DOHH2 (cell line): ENCODE measurements at regions not wholly inside any gene's neighbourhood (a gene's known extent, or its start where the extent isn't known, plus 50 kb on each side); places are given as distances from the start of the nearest gene placed in this dataset.

Source experiments
- H3F3A ChIP-seq: fragments of 200-600 bp; sonication (generic), shearing (Covaris generic); 2 replicates; pipeline ENCODE4 v1.6.0; 2016; ENCODE audit warnings: antibody characterized with exemption, mild to moderate bottlenecking; ENCODE audit not compliant: control insufficient read depth, insufficient read depth
- H3K27ac ChIP-seq: fragments of 200-600 bp; sonication (generic); 2 replicates; pipeline ENCODE4 v1.5.1; 2014; ENCODE audit warnings: low read depth, mild to moderate bottlenecking, low read length, moderate library complexity
- H3K27me3 ChIP-seq: fragments of 200-600 bp; sonication (generic); 2 replicates; pipeline ENCODE4 v1.6.1; 2014; ENCODE audit warnings: mild to moderate bottlenecking, low read length, mixed read lengths; ENCODE audit not compliant: control insufficient read depth
- H3K36me3 ChIP-seq: fragments of 200-600 bp; sonication (generic); 2 replicates; pipeline ENCODE4 v1.6.1; 2014; ENCODE audit warnings: mild to moderate bottlenecking, low read length, moderate library complexity, mixed read lengths; ENCODE audit not compliant: control insufficient read depth
- H3K4me1 ChIP-seq: fragments of 200-600 bp; sonication (generic); 2 replicates; pipeline ENCODE4 v1.6.1; 2014; ENCODE audit warnings: mild to moderate bottlenecking, low read length, mixed read lengths; ENCODE audit not compliant: control insufficient read depth
- H3K4me2 ChIP-seq: fragments of 200-600 bp; sonication (generic); 2 replicates; pipeline ENCODE4 v1.6.0; 2014; ENCODE audit warnings: mild to moderate bottlenecking, low read length, moderate library complexity
- H3K4me3 ChIP-seq: fragments of 200-600 bp; sonication (generic); 2 replicates; pipeline ENCODE4 v1.5.1; 2014; ENCODE audit warnings: mild to moderate bottlenecking, low read length, mixed read lengths
- H3K79me2 ChIP-seq: fragments of 200-600 bp; sonication (generic); 2 replicates; pipeline ENCODE4 v1.6.1; 2014; ENCODE audit warnings: mild to moderate bottlenecking, low read length, mixed read lengths; ENCODE audit not compliant: control insufficient read depth
- H3K9me2 ChIP-seq: fragments of 200-600 bp; sonication (generic); replicated peaks from 2 replicates; pipeline ENCODE4 v1.6.1; 2014; ENCODE audit warnings: mild to moderate bottlenecking, low read length, mixed read lengths; ENCODE audit not compliant: control insufficient read depth
- H3K9me3 ChIP-seq: fragments of 200-600 bp; sonication (generic); 2 replicates; pipeline ENCODE4 v1.6.1; 2014; ENCODE audit warnings: antibody characterized with exemption, low read length, mixed read lengths; ENCODE audit not compliant: control insufficient read depth, insufficient read depth
- H4K20me1 ChIP-seq: fragments of 200-600 bp; sonication (generic); 2 replicates; pipeline ENCODE4 v1.6.0; 2014; ENCODE audit warnings: low read depth, mild to moderate bottlenecking, antibody characterized with exemption, low read length, moderate library complexity; ENCODE audit not compliant: control insufficient read depth, insufficient read depth
- CTCF ChIP-seq: fragments of 200-600 bp; sonication (generic); IDR thresholded peaks from one replicate; pipeline ENCODE4 v1.5.1; 2014; ENCODE audit warnings: antibody characterized with exemption, mild to moderate bottlenecking, low read depth, low read length; ENCODE audit not compliant: poor library complexity, severe bottlenecking
- EZH2phosphoT487 ChIP-seq: fragments of 200-600 bp; sonication (generic); IDR thresholded peaks from 2 replicates; pipeline ENCODE4 v1.6.1; 2017; ENCODE audit warnings: borderline replicate concordance, mild to moderate bottlenecking, antibody characterized with exemption, low read length, moderate library complexity, mixed read lengths

GRCh38 chr2:67561457-67561965 lies 164.4 kb downstream of the ETAA1 start:
- H3K27me3 ChIP-seq, result no peaks in the 10 kb centered on the region
- H3K27ac ChIP-seq, result no peak overlapping the region
- no peak overlapping the region for H3K4me2 ChIP-seq
- H3K4me1 ChIP-seq, result no peaks in the 10 kb centered on the region
- TF ChIP-seq CTCF (no peak), EZH2phosphoT487 (no peak)
- H3K36me3 ChIP-seq, result no peaks in the 10 kb centered on the region
- H3K4me3 ChIP-seq, result no peak overlapping the region
- H3K9me3 ChIP-seq, result no peaks in the 10 kb centered on the region
- H3K9me2 ChIP-seq, result no peaks in the 10 kb centered on the region
- no peaks in the 10 kb centered on the region for H4K20me1 ChIP-seq
- H3F3A ChIP-seq, result no peaks in the 10 kb centered on the region
- H3K79me2 ChIP-seq, result no peaks in the 10 kb centered on the region

- no peak overlapping the region for H3K4me3 ChIP-seq
- TF ChIP-seq CTCF (no peak), EZH2phosphoT487 (no peak)
- no peaks in the 10 kb centered on the region for H3K36me3 ChIP-seq
- no peaks in the 10 kb centered on the region for H3K9me2 ChIP-seq
- H3K9me3 ChIP-seq, result no peaks in the 10 kb centered on the region
- H3F3A ChIP-seq, result no peaks in the 10 kb centered on the region
- no peaks in the 10 kb centered on the region for H3K79me2 ChIP-seq
- H4K20me1 ChIP-seq, result no peaks in the 10 kb centered on the region
- no peak overlapping the region for H3K4me2 ChIP-seq
- no peak overlapping the region for H3K27ac ChIP-seq
- no peaks in the 10 kb centered on the region for H3K27me3 ChIP-seq
- H3K4me1 ChIP-seq, result no peaks in the 10 kb centered on the region
Measured at GRCh38 chr2:67564076-67564475, 166.9 kb downstream of the ETAA1 start.

- no peaks in the 10 kb centered on the region for H3K79me2 ChIP-seq
- H3K4me2 ChIP-seq, result no peak overlapping the region
- no peak overlapping the region for H3K4me3 ChIP-seq
- no peaks in the 10 kb centered on the region for H3K9me3 ChIP-seq
- H3K9me2 ChIP-seq, result no peaks in the 10 kb centered on the region
- H4K20me1 ChIP-seq, result no peaks in the 10 kb centered on the region
- H3K36me3 ChIP-seq, result no peaks in the 10 kb centered on the region
- no peaks in the 10 kb centered on the region for H3K4me1 ChIP-seq
- H3F3A ChIP-seq, result no peaks in the 10 kb centered on the region
- no peak overlapping the region for H3K27ac ChIP-seq
- TF ChIP-seq CTCF, result no peak
- TF ChIP-seq EZH2phosphoT487, result no peak
- no peaks in the 10 kb centered on the region for H3K27me3 ChIP-seq
Measured at GRCh38 chr2:67564626-67565025, 167.5 kb downstream of the ETAA1 start.

- H3K4me1 ChIP-seq, result no peaks in the 10 kb centered on the region
- no peaks in the 10 kb centered on the region for H4K20me1 ChIP-seq
- no peaks in the 10 kb centered on the region for H3K9me2 ChIP-seq
- H3K4me3 ChIP-seq, result no peak overlapping the region
- H3F3A ChIP-seq, result no peaks in the 10 kb centered on the region
- no peaks in the 10 kb centered on the region for H3K27me3 ChIP-seq
- TF ChIP-seq EZH2phosphoT487, result no peak
- TF ChIP-seq CTCF, result no peak
- H3K4me2 ChIP-seq, result no peak overlapping the region
- no peaks in the 10 kb centered on the region for H3K79me2 ChIP-seq
- no peaks in the 10 kb centered on the region for H3K9me3 ChIP-seq
- H3K36me3 ChIP-seq, result no peaks in the 10 kb centered on the region
- H3K27ac ChIP-seq, result no peak overlapping the region
Measured at GRCh38 chr2:67565262-67565661, 168.1 kb downstream of the ETAA1 start.
